ENCODE measurements at regions not wholly inside any gene's neighbourhood (a gene's known extent, or its start where the extent isn't known, plus 50 kb on each side); places are given as distances from the start of the nearest gene placed in this dataset.
"Not testable (repeated sequence)": the region's sequence is repeated elsewhere in the genome, so short reads cannot be mapped to it uniquely, and the experiment has no call there.

GRCh38 chr21:14754682-14755081 lies 208.6 kb upstream of the SAMSN1 start:
- no peak for DNase-seq (ENCODE audit: low spot score)

- DNase-seq (ENCODE audit: low spot score): no peak
Measured at GRCh38 chr21:14754259-14754604, 208.1 kb upstream of the SAMSN1 start.

GRCh38 chr21:14753466-14754258 lies 207.5 kb upstream of the SAMSN1 start:
- no peak for DNase-seq (ENCODE audit: low spot score)

DNA sequence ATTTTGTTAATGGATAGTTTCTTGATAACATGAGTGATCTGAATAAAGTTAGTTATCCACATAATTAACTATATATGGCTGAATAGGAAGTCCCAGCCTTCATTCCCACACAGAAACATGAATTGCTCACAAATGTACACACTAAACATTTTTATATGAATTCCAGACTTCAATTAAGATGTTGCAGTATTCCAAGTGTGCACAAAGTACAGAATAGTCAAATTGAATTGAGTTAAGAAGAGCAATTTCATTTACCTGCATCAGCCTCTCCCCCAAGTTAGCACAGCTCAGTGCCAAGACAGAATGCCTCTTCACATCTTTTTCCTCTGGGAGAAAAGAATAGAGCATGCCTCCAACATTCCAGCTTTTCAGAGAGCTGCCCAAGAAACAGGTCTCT lies 207.0 kb upstream of the SAMSN1 start:
- DNase-seq (ENCODE audit: low spot score): no peak

- no peak for DNase-seq (ENCODE audit: low spot score)
Measured at GRCh38 chr21:14752345-14752909, 206.3 kb upstream of the SAMSN1 start.

DNA sequence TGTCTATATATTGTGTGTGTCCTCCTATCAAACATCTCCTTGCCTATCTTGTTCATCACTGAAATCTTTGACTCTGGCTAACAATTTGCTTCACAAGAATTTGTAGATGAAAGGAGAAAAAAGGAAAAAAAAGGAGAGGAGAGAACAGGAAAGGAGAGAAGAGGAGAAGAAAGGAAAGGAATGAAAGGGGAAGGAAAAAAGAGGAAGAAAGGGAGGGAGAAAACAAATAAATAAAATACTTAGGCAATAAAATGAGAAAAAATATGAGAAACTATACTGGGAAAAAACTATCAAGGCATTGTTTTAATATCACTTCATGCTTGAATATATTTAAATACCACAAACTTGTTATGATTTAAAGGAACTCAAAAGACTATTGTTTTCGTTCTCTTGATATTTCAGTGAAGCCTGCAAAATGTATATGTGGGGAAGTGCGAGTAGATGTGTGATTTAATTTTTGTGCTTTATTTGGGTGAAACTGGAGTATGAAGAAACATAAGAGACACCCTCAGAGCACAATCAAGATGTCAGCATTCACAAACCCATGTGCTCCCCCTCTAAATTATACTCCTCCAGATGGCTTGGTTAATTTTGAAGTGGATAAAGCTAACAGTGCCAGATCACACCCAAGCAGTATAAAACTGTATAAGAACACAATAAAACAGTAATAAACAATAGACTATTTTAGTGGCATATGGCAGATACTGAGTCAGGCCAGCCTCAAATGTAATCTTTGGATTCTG lies 205.7 kb upstream of the SAMSN1 start:
- DNase-seq (ENCODE audit: low spot score): no peak

GRCh38 chr21:14751011-14751410 lies 204.9 kb upstream of the SAMSN1 start:
- no peak for DNase-seq (ENCODE audit: low spot score)

DNA sequence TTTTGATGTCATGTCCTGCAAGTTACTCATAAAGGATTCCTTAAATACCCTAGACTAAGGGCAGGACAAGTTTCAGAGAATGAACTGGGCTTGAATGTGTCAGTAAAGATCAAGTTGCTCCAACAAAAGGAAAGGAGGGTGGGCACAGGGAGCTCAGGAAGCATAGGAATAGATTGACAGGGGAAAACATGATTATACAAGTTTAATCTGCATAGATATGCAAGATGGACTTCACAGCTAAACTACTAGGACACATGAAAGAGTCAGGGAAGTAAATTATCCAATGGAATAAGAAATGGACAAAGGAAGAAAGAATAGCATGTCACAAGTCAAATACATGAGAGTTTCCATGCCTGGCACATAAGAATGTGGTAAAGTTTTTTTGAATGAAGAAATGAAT lies 203.9 kb upstream of the SAMSN1 start:
- no peak for DNase-seq (ENCODE audit: low spot score)

- no peak for DNase-seq (ENCODE audit: low spot score)
Measured at GRCh38 chr21:14748662-14749061, 202.5 kb upstream of the SAMSN1 start.

DNA sequence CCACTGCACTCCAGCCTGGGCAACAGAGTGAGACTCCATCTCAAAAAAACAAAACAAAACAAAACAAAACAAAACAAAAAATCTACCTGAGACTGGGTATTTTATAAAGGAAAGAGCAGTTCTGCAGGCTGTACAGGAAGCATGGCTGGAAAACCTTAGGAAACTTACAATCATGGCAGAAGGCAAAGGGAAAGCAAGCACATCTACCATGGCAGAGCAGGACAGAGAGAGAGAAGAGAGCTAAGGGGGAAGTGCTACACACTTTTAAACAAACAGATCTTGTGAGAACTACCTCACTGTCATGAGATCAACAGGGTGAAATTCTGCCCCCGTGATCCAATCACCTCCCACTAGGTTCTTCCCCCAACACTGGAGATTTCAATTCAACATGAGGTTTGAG lies 198.3 kb upstream of the SAMSN1 start:
- no peak for DNase-seq (ENCODE audit: low spot score)

- no peak for DNase-seq (ENCODE audit: low spot score)
Measured at GRCh38 chr21:14742119-14742518, 196.0 kb upstream of the SAMSN1 start.

GRCh38 chr21:14741256-14741655 lies 195.1 kb upstream of the SAMSN1 start:
- DNase-seq (ENCODE audit: low spot score): no peak

- DNase-seq (ENCODE audit: low spot score): no peak
Measured at GRCh38 chr21:14740692-14741091, 194.6 kb upstream of the SAMSN1 start.

- DNase-seq (ENCODE audit: low spot score): no peak
Measured at GRCh38 chr21:14740116-14740515, 194.0 kb upstream of the SAMSN1 start.

DNA sequence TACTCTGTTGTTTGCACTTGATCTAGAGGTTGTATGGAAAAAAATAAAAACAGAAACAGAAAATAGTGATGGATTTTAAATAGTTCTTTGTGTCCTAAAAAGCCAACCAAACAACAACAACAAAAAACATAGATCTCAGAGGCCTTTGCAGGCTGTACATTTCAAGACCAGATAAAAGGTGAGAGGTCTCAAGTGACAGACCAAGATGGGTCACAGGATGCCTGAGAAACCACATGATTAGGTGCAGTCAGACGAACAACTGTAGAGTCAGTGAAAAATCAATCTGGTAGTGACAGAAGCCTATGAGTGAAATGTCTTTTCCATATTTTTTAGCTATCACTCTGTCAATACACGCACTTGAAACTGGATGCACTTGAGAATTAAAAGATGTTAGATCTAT lies 193.5 kb upstream of the SAMSN1 start:
- DNase-seq (ENCODE audit: low spot score): no peak

DNA sequence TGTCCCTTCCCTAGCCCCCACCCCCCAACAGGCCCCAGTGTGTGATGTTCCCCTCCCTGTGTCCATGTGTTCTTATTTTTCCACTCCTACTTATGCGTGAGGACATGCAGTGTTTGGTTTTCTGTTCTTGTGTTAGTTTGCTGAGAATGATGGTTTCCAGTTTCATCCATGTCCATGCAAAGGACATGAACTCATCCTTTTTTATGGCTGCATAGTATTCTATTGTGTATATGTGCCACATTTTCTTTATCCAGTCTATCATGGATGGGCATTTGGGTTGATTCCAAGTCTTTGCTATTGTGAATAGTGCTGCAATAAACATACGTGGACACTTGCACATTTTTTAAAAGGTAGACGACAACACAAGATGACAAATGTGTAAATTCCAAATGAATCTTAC lies 192.5 kb upstream of the SAMSN1 start:
- DNase-seq (ENCODE audit: low spot score): not testable (repeated sequence)

- DNase-seq (ENCODE audit: low spot score): no peak
Measured at GRCh38 chr21:14737922-14738321, 191.8 kb upstream of the SAMSN1 start.

DNA sequence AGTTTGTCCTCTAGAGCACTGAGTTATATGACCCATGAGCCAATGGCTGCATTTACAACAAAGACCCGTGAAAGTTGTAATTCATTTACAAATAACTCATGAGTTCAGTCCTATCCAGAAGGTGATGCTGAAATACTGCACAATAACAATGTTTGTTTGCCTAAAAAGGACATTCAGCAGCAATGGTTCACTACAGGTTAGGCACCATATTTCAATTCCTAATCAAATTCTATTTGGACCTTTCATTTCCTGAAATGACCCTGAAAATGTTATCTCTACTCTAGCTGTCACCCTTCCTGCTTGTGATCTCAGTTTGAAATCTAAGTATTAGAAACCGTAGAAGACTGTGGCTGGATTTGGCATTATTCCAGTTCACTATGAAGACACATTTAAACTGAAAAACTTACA lies 191.2 kb upstream of the SAMSN1 start:
- no peak for DNase-seq (ENCODE audit: low spot score)

DNA sequence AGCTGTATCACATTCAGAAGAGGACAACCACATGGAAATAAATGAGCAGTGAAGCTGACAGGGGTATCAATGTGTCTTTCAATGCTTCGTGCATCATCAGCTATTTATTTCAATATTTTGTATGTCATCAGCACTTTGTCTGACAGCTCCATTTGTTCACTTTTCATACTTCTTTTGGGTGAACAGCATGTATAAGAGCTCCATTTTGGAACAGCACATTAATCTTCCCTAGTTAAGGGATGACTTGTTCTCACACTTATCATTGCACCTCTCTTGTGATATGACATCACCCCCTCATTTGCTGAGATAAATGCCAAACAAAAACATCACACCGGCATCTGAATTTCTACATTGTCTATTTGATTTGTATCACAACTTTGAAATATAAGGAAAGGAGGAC lies 190.6 kb upstream of the SAMSN1 start:
- no peak for DNase-seq (ENCODE audit: low spot score)

GRCh38 chr21:14736162-14736561 lies 190.0 kb upstream of the SAMSN1 start:
- no peak for DNase-seq (ENCODE audit: low spot score)

DNA sequence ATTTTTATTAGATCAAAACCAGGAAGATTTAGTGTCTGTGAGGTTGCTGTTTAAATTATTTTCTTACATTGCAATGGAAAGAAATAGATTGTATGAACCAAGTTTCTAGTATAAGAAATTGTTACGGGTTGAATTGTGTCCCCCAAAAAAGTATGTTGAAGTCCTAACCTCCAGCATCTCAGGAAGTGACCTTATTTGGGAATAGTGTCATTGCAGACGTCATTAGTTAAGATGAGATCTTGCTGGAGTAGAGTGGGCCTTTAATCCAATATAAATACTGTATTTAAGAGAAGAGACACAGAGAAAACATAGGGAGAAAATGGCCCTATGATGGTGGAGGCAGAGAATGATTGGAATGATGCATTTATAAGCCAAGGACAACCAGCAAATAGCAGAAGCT lies 188.7 kb upstream of the SAMSN1 start:
- DNase-seq (ENCODE audit: low spot score): no peak

DNA sequence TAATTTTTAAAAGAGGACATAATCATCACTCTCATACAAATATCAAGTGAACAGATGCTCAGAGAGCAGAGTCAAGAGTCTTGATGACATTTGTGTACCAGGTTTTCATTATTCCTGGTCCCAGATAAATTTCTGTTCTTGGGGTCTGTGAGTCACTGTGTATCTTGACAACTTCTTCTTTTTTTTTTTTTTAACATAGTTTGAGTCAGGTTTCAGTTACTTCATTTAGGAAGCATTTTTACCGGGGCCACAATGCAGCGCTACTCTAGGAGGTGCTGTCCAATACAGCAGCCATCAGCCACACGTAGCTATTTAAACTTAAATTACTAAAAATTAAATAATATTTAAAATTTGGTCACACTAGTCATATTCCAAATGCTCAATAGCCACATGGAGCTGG lies 188.1 kb upstream of the SAMSN1 start:
- DNase-seq (ENCODE audit: low spot score): no peak

- no peak for DNase-seq (ENCODE audit: low spot score)
Measured at GRCh38 chr21:14725219-14725618, 179.1 kb upstream of the SAMSN1 start.

Data from ecto neural progenitor cell (in vitro differentiated cells).